ENCODE measurements at regions not wholly inside any gene's neighbourhood (a gene's known extent, or its start where the extent isn't known, plus 50 kb on each side); places are given as distances from the start of the nearest gene placed in this dataset.

DNA sequence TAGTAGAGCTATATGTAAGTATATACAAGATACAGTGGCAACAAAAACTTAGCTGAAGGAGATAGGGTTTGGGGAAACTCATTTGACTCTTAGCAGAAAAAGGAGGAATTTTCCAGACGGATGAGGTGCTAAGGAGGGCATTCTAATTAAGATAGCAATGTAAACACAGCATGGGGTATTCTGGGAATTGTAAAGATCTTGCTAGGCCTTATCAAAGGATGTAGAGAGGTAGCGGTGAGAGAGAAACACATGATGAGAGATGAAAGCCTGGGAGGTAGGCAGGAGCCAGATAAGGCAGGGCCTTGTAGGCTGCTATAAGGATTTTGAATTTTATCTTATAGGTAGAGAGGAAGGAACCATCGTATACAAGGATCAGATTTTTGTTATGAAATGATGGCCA lies 106.6 kb upstream of the KCNN2 start:
- no peak for DNase-seq (ENCODE audit: low spot score)
- TF ChIP-seq, protein P1, sequence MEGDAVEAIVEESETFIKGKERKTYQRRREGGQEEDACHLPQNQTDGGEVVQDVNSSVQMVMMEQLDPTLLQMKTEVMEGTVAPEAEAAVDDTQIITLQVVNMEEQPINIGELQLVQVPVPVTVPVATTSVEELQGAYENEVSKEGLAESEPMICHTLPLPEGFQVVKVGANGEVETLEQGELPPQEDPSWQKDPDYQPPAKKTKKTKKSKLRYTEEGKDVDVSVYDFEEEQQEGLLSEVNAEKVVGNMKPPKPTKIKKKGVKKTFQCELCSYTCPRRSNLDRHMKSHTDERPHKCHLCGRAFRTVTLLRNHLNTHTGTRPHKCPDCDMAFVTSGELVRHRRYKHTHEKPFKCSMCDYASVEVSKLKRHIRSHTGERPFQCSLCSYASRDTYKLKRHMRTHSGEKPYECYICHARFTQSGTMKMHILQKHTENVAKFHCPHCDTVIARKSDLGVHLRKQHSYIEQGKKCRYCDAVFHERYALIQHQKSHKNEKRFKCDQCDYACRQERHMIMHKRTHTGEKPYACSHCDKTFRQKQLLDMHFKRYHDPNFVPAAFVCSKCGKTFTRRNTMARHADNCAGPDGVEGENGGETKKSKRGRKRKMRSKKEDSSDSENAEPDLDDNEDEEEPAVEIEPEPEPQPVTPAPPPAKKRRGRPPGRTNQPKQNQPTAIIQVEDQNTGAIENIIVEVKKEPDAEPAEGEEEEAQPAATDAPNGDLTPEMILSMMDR (IDR thresholded peaks at IDR 0.05; ENCODE audit: extremely low read depth, missing control alignments): no peak

DNA sequence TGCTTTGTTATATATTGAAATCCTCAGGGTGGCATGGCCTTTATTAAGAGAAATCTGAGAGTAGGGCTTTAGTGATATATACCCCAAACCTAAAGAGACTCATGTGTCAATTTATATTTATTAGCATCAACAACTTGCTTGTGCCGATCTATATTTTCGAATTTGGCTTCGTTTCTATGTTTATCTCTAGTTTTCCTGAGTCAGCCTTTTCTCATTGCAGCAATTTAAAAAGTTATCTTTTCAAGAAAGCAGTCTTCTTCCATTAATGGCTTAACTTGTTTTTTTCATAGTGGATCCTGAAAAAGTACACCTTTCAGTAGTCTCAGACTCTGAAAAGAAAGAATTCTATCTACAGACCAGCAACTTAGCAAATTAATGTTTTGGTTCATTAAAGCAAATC lies 99.9 kb upstream of the KCNN2 start:
- DNase-seq (ENCODE audit: low spot score): no peak
- TF ChIP-seq, protein P1 (IDR thresholded peaks at IDR 0.05; ENCODE audit: extremely low read depth, missing control alignments): no peak

DNA sequence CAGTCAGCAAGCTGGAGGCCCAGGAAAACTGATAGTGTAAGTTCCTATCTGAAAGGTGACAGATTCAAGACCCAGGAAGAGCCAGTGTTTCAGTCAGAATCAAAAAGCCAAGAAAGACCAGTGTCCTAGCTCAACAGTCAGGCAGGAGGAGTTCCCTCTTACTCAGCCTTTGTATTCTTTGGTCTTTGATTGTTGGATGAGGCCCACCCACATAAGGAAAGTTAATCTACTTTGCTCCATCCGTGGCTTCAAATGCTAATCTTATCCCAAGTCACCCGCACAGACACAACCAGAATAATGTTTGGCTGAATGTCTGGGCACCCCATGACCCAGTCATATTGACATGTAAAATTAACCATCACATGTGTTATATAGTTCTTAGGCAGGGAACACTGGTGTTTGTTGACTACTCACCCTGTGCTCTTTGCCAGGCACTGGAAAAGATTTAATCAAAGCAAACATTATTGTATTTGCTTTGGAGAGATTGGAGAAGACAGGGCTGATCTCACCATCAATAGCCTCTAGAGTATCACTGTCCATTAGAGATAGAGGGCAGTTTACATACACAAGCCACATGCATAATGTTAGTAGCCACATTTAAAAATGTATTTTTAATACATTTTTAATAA lies 96.3 kb upstream of the KCNN2 start:
- DNase-seq (ENCODE audit: low spot score): no peak
- TF ChIP-seq, protein P1 (IDR thresholded peaks at IDR 0.05; ENCODE audit: extremely low read depth, missing control alignments): no peak

DNA sequence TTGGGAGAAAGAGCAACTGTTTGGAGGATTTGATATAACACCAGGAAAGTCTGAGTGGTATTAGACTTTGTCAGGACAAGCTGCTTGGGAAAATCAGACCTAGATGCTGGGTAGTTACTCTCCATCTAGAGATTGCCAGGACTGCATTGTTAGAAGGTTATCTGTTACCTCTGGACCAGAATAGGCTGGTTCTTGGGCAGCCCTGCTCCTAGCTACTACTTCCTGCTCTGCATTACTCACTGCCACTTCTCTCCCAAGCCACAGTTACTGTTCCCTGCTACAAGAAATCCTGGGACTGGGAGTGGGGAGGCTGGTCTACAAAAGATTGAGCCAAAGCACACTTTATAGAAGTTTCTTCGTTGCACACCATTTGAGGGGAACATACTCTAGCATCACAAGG lies 95.5 kb upstream of the KCNN2 start:
- DNase-seq (ENCODE audit: low spot score): no peak
- TF ChIP-seq, protein P1 (IDR thresholded peaks at IDR 0.05; ENCODE audit: extremely low read depth, missing control alignments): no peak

DNA sequence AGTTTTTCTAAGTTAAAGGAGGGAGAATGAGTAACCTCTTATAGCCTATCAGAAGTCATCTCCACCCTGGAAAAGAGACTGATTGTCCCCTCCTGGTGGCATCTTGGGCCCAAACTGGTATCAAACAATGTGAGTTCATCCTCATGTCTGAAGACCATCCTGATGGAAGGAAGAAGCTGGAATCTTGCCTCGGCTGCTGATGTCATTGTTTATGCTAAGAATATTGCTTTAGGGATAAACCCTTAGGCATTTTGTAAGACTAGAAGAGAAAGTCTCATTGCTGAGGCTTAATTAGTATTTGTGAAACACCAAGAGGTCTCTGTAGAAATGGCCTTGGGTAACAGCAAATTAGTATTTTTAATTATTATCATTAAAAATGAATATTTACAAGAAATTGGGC lies 65.7 kb upstream of the KCNN2 start:
- TF ChIP-seq, protein P1 (IDR thresholded peaks at IDR 0.05; ENCODE audit: extremely low read depth, missing control alignments): no peak
- no peak for DNase-seq (ENCODE audit: low spot score)

DNA sequence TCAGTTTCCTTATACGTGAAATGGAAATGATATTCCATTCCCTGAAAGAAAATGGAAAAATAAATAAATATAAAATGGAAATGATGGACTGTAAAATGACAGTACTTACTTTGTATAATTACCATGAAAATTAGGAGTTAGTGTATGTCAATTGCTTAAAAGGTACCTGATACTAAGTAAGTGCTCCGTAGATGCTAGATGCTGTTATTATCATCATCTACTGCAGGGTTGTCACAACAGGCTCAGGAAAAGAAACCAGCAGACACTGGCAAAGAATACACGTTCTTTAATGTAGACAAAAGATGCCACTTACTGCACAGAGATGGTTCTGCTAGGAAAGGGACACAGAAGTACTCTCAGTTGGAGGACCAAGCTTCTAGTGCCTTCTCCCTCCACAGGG lies 64.0 kb upstream of the KCNN2 start:
- TF ChIP-seq, protein P1 (IDR thresholded peaks at IDR 0.05; ENCODE audit: extremely low read depth, missing control alignments): no peak
- DNase-seq (ENCODE audit: low spot score): no peak

DNA sequence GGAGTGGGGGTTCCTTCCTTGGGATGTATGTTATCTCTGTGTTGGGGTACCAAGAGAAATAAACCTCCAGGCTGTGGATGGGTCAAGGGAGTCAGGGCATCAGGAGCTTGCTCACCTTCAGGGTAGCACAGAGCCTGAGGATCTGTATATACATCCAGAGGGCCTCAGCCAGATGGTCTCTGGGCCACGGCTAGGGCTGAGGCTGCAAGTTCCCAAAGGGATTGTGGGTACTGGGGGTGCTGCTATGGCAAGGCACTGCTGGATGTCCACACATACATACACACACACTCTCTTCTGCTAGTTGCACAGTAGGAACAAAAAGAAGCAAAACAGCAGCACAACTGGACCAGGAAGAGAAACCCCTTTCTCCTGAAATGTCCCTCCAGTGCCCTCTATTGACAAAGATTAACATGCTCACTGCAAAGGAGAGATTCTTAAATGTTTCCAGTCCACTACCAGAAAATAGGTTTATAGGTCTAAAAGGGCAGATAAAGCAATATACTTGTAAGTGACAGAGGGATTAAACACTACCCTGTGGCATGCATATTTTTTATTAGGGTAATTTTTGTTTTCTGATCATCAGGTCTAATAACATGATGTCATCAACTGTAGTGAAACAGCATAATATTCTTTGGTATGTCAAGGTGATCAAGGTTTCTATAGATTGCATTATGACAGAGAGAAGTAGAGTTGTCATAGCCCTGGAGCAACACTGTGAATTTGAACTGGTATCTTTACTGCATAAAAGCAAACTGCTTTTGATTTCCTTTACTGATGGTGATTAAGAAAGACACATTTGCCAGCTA lies 56.3 kb upstream of the KCNN2 start:
- DNase-seq (ENCODE audit: low spot score): peak; percentile 20
- TF ChIP-seq, protein P1 (IDR thresholded peaks at IDR 0.05; ENCODE audit: extremely low read depth, missing control alignments): peak; percentile 5

All from GM20000 (cell line).